Activated gamma-delta T cell treated with anti-CD3 and anti-CD28 coated beads, Interleukin-2, amount 50 U/mL, for 16 hours (primary cell): ENCODE measurements at regions not wholly inside any gene's neighbourhood (a gene's known extent, or its start where the extent isn't known, plus 50 kb on each side); places are given as distances from the start of the nearest gene placed in this dataset.
"Not testable (repeated sequence)": the region's sequence is repeated elsewhere in the genome, so short reads cannot be mapped to it uniquely, and the experiment has no call there.

Experiments
- DNase-seq: peaks from one replicate; pipeline ENCODE4 v3.0.0-alpha.2; 2020; ENCODE audit warnings: low read depth

- DNase-seq, result no peak
Observed at GRCh38 chr3:103494512-103494911, 1059.7 kb downstream of the ZPLD1 start.

- no peak for DNase-seq
Observed at GRCh38 chr3:103495186-103495585, 1060.4 kb downstream of the ZPLD1 start.

- DNase-seq, result no peak
Observed at GRCh38 chr3:103499132-103499900, 1064.5 kb downstream of the ZPLD1 start.

GRCh38 chr3:103499967-103500366 lies 1065.2 kb downstream of the ZPLD1 start:
- DNase-seq, result no peak

- no peak for DNase-seq
Observed at GRCh38 chr3:103510760-103511159, 1075.9 kb downstream of the ZPLD1 start.

- DNase-seq, result no peak
Observed at GRCh38 chr3:103511891-103512290, 1077.1 kb downstream of the ZPLD1 start.

GRCh38 chr3:103512595-103512994 lies 1077.8 kb downstream of the ZPLD1 start:
- DNase-seq, result no peak

GRCh38 chr3:103513003-103513402 lies 1078.2 kb downstream of the ZPLD1 start:
- DNase-seq, result no peak

GRCh38 chr3:103515116-103515515 lies 1080.3 kb downstream of the ZPLD1 start:
- no peak for DNase-seq

- no peak for DNase-seq
Observed at GRCh38 chr3:103516950-103517349, 1082.1 kb downstream of the ZPLD1 start.

- not testable (repeated sequence) for DNase-seq
Observed at GRCh38 chr3:103531327-103531726, 1096.5 kb downstream of the ZPLD1 start.

- DNase-seq, result no peak
Observed at GRCh38 chr3:103532986-103533385, 1098.2 kb downstream of the ZPLD1 start.

- no peak for DNase-seq
Observed at GRCh38 chr3:103554451-103554850, 1119.6 kb downstream of the ZPLD1 start.

GRCh38 chr3:103564116-103564515 lies 1129.3 kb downstream of the ZPLD1 start:
- DNase-seq, result not testable (repeated sequence)

- DNase-seq, result no peak
Observed at GRCh38 chr3:103585809-103586208, 1151.0 kb downstream of the ZPLD1 start.

- DNase-seq, result no peak
Observed at GRCh38 chr3:103589770-103590169, 1155.0 kb downstream of the ZPLD1 start.

- DNase-seq, result no peak
Observed at GRCh38 chr3:103600844-103601243, 1166.0 kb downstream of the ZPLD1 start.

GRCh38 chr3:103601666-103602065 lies 1166.9 kb downstream of the ZPLD1 start:
- no peak for DNase-seq

GRCh38 chr3:103609472-103609871 lies 1174.7 kb downstream of the ZPLD1 start:
- DNase-seq, result no peak

- no peak for DNase-seq
Observed at GRCh38 chr3:103613397-103614156, 1178.8 kb downstream of the ZPLD1 start.

- DNase-seq, result no peak
Observed at GRCh38 chr3:103614719-103615118, 1179.9 kb downstream of the ZPLD1 start.

GRCh38 chr3:103617961-103618360 lies 1183.1 kb downstream of the ZPLD1 start:
- DNase-seq, result no peak

- no peak for DNase-seq
Observed at GRCh38 chr3:103624271-103624670, 1189.5 kb downstream of the ZPLD1 start.
